Lower leg skin (tissue), 4 donors: ENCODE measurements at regions not wholly inside any gene's neighbourhood (a gene's known extent, or its start where the extent isn't known, plus 50 kb on each side); places are given as distances from the start of the nearest gene placed in this dataset.

Source experiments
- DNase-seq, 2 donors: peaks; one replicate each; pipeline ENCODE4 v3.0.0-alpha.2; 2019; ENCODE audit warnings: low spot score in 2 of 2
- H3K4me3 ChIP-seq: fragments of 200-600 bp; sonication (generic); 2 replicates; pipeline ENCODE4 v1.5.1; 2017; ENCODE audit warnings: mild to moderate bottlenecking, low read depth; ENCODE audit not compliant: poor library complexity, severe bottlenecking
- POLR2A ChIP-seq, 2 donors: fragments of 450-650 bp; IDR thresholded peaks; one replicate each; pipeline ENCODE4 v1.6.1; 2016 to 2017; ENCODE audit warnings: antibody characterized with exemption in 2 of 2, mild to moderate bottlenecking in 1 of 2, moderate library complexity in 1 of 2
- WGBS, 2 donors: methylation state at CpG; one replicate each; pipeline ENCODE4 v1.1.5; 2018; 5-methylcytosine and 5-hydroxymethylcytosine counted together
- intact Hi-C: fragments of 100-400 bp; cut with DNase I; formaldehyde crosslinking; loops from one replicate; pipeline ENCODE4 v1.15.0; 2023; ENCODE audit warnings: low total_unique reads
- TF ChIP-seq, protein P1 (sequence below), 3 donors: fragments of 450-650 bp; IDR thresholded peaks; one replicate each; pipeline ENCODE4 v1.5.1; 2016; ENCODE audit warnings: antibody characterized with exemption in 3 of 3, mild to moderate bottlenecking in 3 of 3, moderate library complexity in 2 of 3

DNA sequence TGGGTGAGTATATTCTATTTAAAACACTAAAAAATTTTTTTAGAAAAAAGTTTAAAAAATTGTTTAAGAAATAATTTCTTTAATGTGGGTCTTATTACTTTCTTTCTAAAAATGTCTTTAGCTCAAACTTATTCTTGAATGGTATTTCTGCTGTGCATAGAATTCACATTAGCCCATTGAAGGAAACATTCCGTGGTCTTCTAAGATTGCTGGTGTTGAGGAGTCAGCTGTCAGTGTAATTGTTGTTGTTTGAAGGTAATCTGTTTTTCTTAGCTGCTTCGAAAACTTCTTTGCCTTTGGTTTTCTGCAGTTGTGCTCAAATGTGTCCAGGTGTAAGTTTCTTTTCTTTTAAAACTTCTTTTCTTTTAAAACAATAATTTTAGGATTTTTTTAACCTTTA is 85.4 kb upstream of the KLF12 start:
- DNase-seq: no peak
- intact Hi-C loops: no loop called here
- H3K4me3 ChIP-seq: no peak overlapping the region
- WGBS, 2 donors: 77 to 82% methylated on average over 2 of the region's 2 CpGs
- TF ChIP-seq POLR2A (IDR thresholded peaks at IDR 0.05): no peak
- TF ChIP-seq, protein P1, sequence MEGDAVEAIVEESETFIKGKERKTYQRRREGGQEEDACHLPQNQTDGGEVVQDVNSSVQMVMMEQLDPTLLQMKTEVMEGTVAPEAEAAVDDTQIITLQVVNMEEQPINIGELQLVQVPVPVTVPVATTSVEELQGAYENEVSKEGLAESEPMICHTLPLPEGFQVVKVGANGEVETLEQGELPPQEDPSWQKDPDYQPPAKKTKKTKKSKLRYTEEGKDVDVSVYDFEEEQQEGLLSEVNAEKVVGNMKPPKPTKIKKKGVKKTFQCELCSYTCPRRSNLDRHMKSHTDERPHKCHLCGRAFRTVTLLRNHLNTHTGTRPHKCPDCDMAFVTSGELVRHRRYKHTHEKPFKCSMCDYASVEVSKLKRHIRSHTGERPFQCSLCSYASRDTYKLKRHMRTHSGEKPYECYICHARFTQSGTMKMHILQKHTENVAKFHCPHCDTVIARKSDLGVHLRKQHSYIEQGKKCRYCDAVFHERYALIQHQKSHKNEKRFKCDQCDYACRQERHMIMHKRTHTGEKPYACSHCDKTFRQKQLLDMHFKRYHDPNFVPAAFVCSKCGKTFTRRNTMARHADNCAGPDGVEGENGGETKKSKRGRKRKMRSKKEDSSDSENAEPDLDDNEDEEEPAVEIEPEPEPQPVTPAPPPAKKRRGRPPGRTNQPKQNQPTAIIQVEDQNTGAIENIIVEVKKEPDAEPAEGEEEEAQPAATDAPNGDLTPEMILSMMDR (IDR thresholded peaks at IDR 0.05): no peak

DNA sequence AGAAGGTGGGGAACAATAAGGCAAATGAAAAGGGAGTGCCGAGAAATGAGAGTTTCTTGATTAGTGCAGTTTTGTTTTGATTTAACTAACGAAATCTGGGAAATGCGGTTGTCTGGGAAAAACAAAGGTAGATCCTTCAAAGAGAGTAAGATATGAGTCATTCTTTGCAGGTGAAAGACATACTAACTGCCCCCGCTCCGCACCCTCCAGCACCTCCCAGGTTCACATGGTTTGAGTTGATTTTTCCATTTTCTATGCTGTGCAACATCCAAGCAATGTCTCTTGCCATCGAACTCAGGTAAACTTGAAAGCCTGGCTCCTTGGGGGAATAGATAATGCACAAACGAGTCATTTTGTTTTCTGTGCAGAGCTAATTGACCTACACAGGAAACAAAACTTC is 84.1 kb upstream of the KLF12 start:
- intact Hi-C loops: no loop called here
- DNase-seq: no peak
- WGBS, 2 donors: 81 to 87% methylated on average over 7 of the region's 7 CpGs
- no peak for TF ChIP-seq POLR2A (IDR thresholded peaks at IDR 0.05)
- TF ChIP-seq, protein P1 (IDR thresholded peaks at IDR 0.05): no peak
- H3K4me3 ChIP-seq: no peak overlapping the region

DNA sequence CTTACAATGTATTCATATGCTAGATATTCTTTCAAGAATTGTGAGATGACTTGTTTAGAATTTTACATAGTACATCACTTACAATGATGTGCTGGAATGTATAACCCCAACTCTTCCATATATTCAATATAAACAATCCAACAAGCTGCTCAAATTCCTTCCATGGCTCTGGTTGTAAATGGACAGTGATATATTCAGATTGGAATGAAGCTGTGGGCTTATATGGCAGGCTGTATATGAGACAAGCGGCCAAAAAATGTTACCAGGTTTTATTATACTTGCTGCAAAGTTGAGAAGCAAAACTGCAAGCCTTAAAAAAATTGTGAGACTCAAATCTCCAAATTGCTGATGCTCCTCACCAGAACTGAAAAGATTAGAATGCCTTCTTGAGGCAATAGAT is 83.6 kb upstream of the KLF12 start:
- no peak for DNase-seq
- no peak overlapping the region for H3K4me3 ChIP-seq
- intact Hi-C loops: no loop called here
- TF ChIP-seq, protein P1 (IDR thresholded peaks at IDR 0.05): no peak
- no peak for TF ChIP-seq POLR2A (IDR thresholded peaks at IDR 0.05)
- 76 to 84% methylated on average over 1 of the region's 1 CpG for WGBS, 2 donors

DNA sequence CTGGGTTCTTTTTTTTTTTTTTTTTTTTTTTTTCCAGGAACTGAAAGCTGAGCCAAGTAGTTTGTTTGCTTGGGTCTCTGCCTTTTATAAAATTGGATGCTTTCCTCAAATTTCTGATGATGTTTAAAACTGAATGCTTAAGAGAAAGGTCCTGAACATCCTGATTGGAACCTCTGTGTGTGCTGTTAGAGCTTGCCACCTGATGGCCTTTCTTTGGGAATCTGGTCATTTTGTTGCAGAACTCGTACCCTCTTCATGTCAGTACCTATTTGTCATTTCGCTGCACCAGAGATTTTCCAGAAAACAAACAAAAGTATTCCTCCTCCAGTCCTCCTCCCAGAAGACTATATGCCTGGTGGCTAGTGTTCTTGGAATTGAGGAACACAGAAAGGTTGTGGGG is 81.2 kb upstream of the KLF12 start:
- DNase-seq: no peak
- WGBS, 2 donors: 88 to 96% methylated on average over 2 of the region's 2 CpGs
- TF ChIP-seq, protein P1 (IDR thresholded peaks at IDR 0.05): no peak
- no peak for TF ChIP-seq POLR2A (IDR thresholded peaks at IDR 0.05)
- intact Hi-C loops: no loop called here
- no peak overlapping the region for H3K4me3 ChIP-seq

DNA sequence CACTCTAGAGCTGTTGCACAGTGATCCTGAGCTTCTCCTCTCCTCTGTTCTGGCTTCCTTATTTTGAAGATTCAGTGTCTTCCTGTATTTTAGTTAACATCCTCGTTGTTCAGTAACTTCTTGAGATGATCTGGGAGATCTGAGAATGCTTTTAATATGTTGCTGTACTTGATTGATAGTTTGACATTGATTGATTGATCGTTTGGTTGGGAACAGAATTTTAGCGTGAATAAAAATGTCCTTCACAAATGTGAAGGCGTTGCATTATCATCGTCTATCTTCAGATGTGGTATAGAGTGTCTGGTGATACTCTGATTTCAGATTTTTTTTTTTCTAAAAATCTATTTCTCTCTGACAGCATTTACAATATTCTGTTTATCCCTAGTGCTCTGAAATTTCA is 80.1 kb upstream of the KLF12 start:
- no peak for TF ChIP-seq POLR2A (IDR thresholded peaks at IDR 0.05)
- TF ChIP-seq, protein P1 (IDR thresholded peaks at IDR 0.05): no peak
- intact Hi-C loops: no loop called here
- H3K4me3 ChIP-seq: no peak overlapping the region
- 81 to 82% methylated on average over 5 of the region's 5 CpGs for WGBS, 2 donors
- no peak for DNase-seq

DNA sequence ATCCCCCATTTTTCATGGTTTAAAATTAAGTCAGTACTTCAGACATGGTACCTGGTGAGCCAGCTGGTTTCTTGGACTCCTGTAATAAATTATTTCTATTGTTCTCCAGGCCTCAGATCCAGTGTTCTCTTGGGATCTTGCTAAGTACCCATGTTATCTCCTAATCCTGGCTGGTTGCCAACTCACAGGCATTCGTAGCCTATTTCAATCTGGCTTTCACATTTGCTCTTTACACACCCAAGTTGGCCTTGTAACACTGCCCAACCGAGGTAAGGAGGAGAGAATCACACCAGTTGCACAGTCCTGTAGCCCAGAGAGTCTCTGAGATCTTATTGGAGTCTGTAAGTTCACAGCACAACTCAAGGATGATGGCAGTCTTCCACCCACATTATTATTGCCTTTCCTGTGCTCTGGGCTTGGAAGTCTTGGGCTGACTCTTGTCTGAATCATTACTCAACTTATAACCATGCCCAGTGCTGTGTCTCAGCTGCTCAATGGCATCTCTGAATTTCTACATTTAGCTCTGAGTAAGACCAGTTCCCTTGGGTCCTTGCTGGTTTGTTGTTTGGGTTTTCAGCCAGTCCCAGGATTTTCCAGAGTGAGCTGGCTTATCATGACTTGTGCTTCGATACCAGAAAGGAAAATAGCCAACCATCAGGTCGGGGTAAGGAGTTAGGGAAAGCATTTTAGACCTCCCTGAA is 76.6 kb upstream of the KLF12 start:
- WGBS, 2 donors: 37 to 45% methylated on average over 4 of the region's 4 CpGs
- DNase-seq: no peak

More for the DNA sequence above, 76.6 kb upstream of the KLF12 start:
- no peak overlapping the region for H3K4me3 ChIP-seq
- intact Hi-C loops: no loop called here
- TF ChIP-seq, protein P1 (IDR thresholded peaks at IDR 0.05): no peak
- no peak for TF ChIP-seq POLR2A (IDR thresholded peaks at IDR 0.05)
